Activated B cell treated with CpG ODN at 0.5 μM for 24 hours (primary cell): ENCODE measurements at regions not wholly inside any gene's neighbourhood (a gene's known extent, or its start where the extent isn't known, plus 50 kb on each side); places are given as distances from the start of the nearest gene placed in this dataset.
A peak's percentile ranks its signal among the peaks of the same experiment; 100 is the strongest.

Experiments used
- ATAC-seq: fragments of 200-7000 bp; cut with Tn5 transposase; one replicate; pipeline ENCODE4 v1.10.0; 2021; ENCODE audit warnings: low read depth, mild to moderate bottlenecking, moderate library complexity
- CTCF ChIA-PET: fragments of 350-600 bp; sonication (Branson Sonifier 250); formaldehyde crosslinking; loops from one replicate; lab custom pipeline; 2021; ENCODE audit warnings: antibody characterized with exemption; lab: Charles Lee
- POLR2A ChIA-PET: fragments of 350-600 bp; sonication (Branson Sonifier 250); formaldehyde crosslinking; loops from one replicate; lab custom pipeline; 2021; ENCODE audit warnings: antibody characterized with exemption; lab: Charles Lee
- DNase-seq: peaks from one replicate; pipeline ENCODE4 v3.0.0; 2022
- H3K27ac Mint-ChIP-seq: one replicate; pipeline ENCODE4 v1.8.0; 2020; ENCODE audit warnings: mixed read lengths
- H3K27me3 Mint-ChIP-seq: one replicate; pipeline ENCODE4 v1.8.0; 2021; ENCODE audit warnings: mixed read lengths
- H3K36me3 Mint-ChIP-seq: one replicate; pipeline ENCODE4 v1.8.0; 2021; ENCODE audit warnings: low read depth, mixed read lengths
- H3K4me1 Mint-ChIP-seq: one replicate; pipeline ENCODE4 v1.8.0; 2021; ENCODE audit warnings: mixed read lengths
- H3K4me3 Mint-ChIP-seq: one replicate; pipeline ENCODE4 v1.8.0; 2020; ENCODE audit warnings: mild to moderate bottlenecking, mixed read lengths
- H3K9me3 Mint-ChIP-seq: one replicate; pipeline ENCODE4 v1.8.0; 2020; ENCODE audit warnings: mixed read lengths
- intact Hi-C: fragments of 100-400 bp; cut with micrococcal nuclease; formaldehyde crosslinking; loops from one replicate; pipeline ENCODE4 v1.15.1; 2024
- TF ChIP-seq, protein P1 (sequence below): fragments of 200-600 bp; IDR thresholded peaks from one replicate; pipeline ENCODE4 v1.8.0; 2022; ENCODE audit warnings: antibody characterized with exemption, mild to moderate bottlenecking

DNA sequence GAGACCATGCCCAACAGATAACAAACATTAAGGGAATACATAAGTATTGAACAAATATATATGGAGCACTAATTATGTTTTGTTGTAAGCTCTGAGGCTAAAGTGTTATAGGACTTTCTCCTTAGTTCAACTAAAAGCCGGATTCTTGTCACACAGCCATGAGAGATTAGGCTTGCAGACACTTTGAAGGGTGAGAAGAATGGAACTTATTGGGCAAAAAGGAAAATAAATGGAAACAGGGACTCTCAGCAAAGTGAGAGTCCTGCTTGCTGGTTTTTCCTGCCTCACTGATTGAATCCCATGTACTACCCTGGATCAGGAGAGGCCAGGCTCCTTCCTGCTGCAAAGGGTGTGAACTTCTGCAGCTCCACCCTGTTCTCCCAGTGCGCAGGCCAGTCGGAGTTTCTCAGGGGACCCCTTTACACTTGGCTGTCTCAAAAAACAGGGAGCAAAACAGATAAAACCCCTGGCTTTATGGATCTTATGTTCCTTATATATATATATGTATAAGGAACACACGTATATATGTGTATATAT, 77.1 kb upstream of the FUT8 start:
- TF ChIP-seq, protein P1, sequence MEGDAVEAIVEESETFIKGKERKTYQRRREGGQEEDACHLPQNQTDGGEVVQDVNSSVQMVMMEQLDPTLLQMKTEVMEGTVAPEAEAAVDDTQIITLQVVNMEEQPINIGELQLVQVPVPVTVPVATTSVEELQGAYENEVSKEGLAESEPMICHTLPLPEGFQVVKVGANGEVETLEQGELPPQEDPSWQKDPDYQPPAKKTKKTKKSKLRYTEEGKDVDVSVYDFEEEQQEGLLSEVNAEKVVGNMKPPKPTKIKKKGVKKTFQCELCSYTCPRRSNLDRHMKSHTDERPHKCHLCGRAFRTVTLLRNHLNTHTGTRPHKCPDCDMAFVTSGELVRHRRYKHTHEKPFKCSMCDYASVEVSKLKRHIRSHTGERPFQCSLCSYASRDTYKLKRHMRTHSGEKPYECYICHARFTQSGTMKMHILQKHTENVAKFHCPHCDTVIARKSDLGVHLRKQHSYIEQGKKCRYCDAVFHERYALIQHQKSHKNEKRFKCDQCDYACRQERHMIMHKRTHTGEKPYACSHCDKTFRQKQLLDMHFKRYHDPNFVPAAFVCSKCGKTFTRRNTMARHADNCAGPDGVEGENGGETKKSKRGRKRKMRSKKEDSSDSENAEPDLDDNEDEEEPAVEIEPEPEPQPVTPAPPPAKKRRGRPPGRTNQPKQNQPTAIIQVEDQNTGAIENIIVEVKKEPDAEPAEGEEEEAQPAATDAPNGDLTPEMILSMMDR = no peak
- H3K36me3 Mint-ChIP-seq = no peaks in the 10 kb centered on the region
- H3K4me3 Mint-ChIP-seq = no peak overlapping the region
- H3K27ac Mint-ChIP-seq = no peak overlapping the region
- no peaks in the 10 kb centered on the region for H3K9me3 Mint-ChIP-seq
- DNase-seq = no peak
- ATAC-seq = no peak
- H3K4me1 Mint-ChIP-seq = peaks cover 65% of the 10 kb centered on the region
- ChIA-PET POLR2A (interaction anchor here (0.6 to 4.8 kb wide), 5 partner anchors 15 to 76 kb away, joined by 3 to 31 read pairs (median 6); no protein-coding TSS in a partner anchor), CTCF (interaction anchor here (0.8 kb wide), 2 partner anchors 16 to 49 kb away, joined by 3 read pairs; no protein-coding TSS in a partner anchor)
- intact Hi-C loops = loop anchor here (1.0 kb wide), 1 partner anchor 16 kb away; no protein-coding TSS in a partner anchor
- no peaks in the 10 kb centered on the region for H3K27me3 Mint-ChIP-seq

DNA sequence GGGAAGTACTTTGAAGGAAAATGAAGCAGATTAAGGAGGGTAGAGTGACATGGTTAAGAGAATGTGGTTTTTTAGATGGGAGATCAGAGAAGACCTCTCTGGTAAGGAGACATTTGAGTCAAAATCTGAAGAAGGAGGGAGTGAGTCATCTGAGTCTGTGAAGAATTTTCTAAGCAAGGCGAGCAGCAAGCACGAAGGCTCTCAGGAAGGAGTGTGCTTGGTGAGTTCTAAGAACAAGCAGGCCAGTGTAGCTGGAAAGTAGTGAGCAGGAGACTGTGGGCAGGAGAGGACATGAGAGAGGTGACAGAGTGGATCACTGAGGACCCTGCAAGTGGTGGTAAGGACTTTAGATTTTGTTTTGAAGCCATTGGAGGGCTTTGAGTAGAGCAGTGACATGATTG, 76.3 kb upstream of the FUT8 start:
- Mint-ChIP-seq H3K36me3 (no peaks in the 10 kb centered on the region), H3K9me3 (no peaks in the 10 kb centered on the region), H3K4me1 (peaks cover 59% of the 10 kb centered on the region), H3K27me3 (no peaks in the 10 kb centered on the region), H3K4me3 (peak overlapping the region; percentile 52), H3K27ac (peak overlapping the region; percentile 63)
- TF ChIP-seq, protein P1 = no peak
- ATAC-seq (peak; percentile 70), DNase-seq (no peak)
- POLR2A ChIA-PET = interaction anchor here (0.6 to 4.8 kb wide), 3 partner anchors 16 to 76 kb away, joined by 3 to 31 read pairs (median 4); no protein-coding TSS in a partner anchor
- intact Hi-C loops = no loop called here
- CTCF ChIA-PET = interaction anchor here (0.8 to 1.2 kb wide), 3 partner anchors 17 to 50 kb away, joined by 3 read pairs; no protein-coding TSS in a partner anchor

DNA sequence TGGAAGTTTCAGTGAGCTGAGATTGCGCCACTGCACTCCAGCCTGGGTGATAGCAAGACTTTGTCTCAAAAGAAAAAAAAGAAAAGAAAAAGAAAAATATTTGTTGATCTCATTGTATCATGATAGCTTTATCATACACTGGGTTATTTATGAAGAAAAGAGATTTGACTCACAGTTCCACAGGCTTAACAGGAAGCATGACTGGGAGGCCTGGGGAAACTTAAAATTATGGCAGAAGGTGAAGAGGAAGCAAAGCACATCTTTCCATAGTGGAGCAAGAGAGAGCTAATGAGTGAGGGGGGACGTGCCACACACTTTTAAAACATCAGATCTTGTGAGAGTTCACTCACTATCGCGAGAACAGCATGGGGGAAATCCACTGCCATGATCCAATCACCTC, 72.7 kb upstream of the FUT8 start:
- ChIA-PET CTCF (no interaction called here), POLR2A (no interaction called here)
- no peak overlapping the region for H3K27ac Mint-ChIP-seq
- no peaks in the 10 kb centered on the region for H3K27me3 Mint-ChIP-seq
- TF ChIP-seq, protein P1 = no peak
- H3K9me3 Mint-ChIP-seq = no peaks in the 10 kb centered on the region
- intact Hi-C loops = no loop called here
- H3K36me3 Mint-ChIP-seq = no peaks in the 10 kb centered on the region
- ATAC-seq = no peak
- peaks cover 26% of the 10 kb centered on the region for H3K4me1 Mint-ChIP-seq
- no peak overlapping the region for H3K4me3 Mint-ChIP-seq
- no peak for DNase-seq

DNA sequence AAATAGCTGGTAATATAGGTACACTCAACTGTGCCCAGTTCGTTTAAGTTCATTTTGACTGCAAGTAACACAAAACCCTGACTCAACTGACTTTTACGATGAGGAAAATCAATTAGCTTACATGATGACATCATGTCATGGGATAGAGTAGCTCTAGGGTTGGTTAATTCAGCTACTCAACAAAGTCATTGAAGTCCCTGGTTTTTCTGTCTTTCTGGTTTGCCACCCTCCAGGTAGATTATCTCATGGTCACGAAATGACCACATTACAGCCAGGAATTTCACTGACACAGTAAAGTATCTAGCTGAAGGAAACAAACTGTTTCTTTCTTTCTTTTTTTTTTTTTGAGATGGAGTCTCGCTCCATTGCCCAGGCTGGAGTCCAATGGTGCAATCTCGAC, 68.5 kb upstream of the FUT8 start:
- ATAC-seq = no peak
- no peak for DNase-seq
- TF ChIP-seq, protein P1 = no peak
- H3K9me3 Mint-ChIP-seq = no peaks in the 10 kb centered on the region
- no peaks in the 10 kb centered on the region for H3K27me3 Mint-ChIP-seq
- intact Hi-C loops = no loop called here
- CTCF ChIA-PET = no interaction called here
- H3K4me1 Mint-ChIP-seq = peaks cover 17% of the 10 kb centered on the region
- no peak overlapping the region for H3K27ac Mint-ChIP-seq
- H3K4me3 Mint-ChIP-seq = no peak overlapping the region
- POLR2A ChIA-PET = interaction anchor here (0.6 to 1.1 kb wide), 4 partner anchors 9 to 126 kb away, joined by 3 to 10 read pairs (median 4); no protein-coding TSS in a partner anchor
- no peaks in the 10 kb centered on the region for H3K36me3 Mint-ChIP-seq

DNA sequence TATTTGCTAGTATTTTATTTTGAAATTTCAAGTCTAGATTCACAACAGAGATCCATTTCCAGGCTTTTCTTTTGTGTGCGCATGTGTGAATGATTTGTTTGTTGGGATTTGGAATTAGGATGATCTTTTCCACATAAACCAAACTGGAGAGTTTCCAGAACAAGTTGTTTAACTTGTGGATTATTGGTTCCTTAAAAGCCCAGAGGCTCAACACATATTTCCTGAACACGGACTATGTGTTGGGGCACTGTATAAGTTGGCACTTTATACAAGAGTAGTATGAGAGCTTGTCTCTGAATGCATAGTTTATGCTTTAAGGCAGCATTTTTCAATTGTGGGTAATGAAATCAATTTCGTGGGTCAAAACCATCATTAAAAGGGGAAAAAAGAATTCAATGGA, 67.3 kb upstream of the FUT8 start:
- Mint-ChIP-seq H3K27ac (no peak overlapping the region), H3K27me3 (no peaks in the 10 kb centered on the region), H3K4me1 (peaks cover 22% of the 10 kb centered on the region), H3K36me3 (no peaks in the 10 kb centered on the region), H3K9me3 (no peaks in the 10 kb centered on the region), H3K4me3 (no peak overlapping the region)
- CTCF ChIA-PET = no interaction called here
- ATAC-seq (no peak), DNase-seq (no peak)
- POLR2A ChIA-PET = interaction anchor here (0.7 to 2.0 kb wide), 2 partner anchors 13 to 142 kb away, joined by 5 to 18 read pairs; no protein-coding TSS in a partner anchor
- intact Hi-C loops = no loop called here
- TF ChIP-seq, protein P1 = no peak
